Upper lobe of left lung (tissue), 6 donors: ENCODE measurements at regions not wholly inside any gene's neighbourhood (a gene's known extent, or its start where the extent isn't known, plus 50 kb on each side); places are given as distances from the start of the nearest gene placed in this dataset.

Experiments used
- ATAC-seq, 2 donors: fragments of 200-7000 bp; cut with Tn5 transposase; one replicate each; pipeline ENCODE4 v1.9.1; 2022; ENCODE audit warnings: mild to moderate bottlenecking in 2 of 2, moderate library complexity in 2 of 2; ENCODE audit not compliant: low FRiP score in 2 of 2
- DNase-seq, 2 donors: peaks; one replicate each; pipeline ENCODE4 v3.0.0-alpha.2; 2019 to 2020
- H3K27ac ChIP-seq, 4 donors: fragments of 200-600 bp; sonication (generic); one replicate each; pipeline ENCODE4 v1.5.1; 2016 to 2019
- H3K27me3 ChIP-seq, 4 donors: fragments of 200-600 bp; sonication (generic); one replicate each; pipeline ENCODE4 v1.5.1; 2017 to 2019
- H3K36me3 ChIP-seq, 4 donors: fragments of 200-600 bp; sonication (generic); one replicate each; pipeline ENCODE4 v1.5.1; 2016 to 2019
- H3K4me1 ChIP-seq, 4 donors: fragments of 200-600 bp; sonication (generic); one replicate each; pipeline ENCODE4 v1.5.1; 2018 to 2019
- H3K4me3 ChIP-seq, 4 donors: fragments of 200-600 bp; sonication (generic); one replicate each; pipeline ENCODE4 v1.5.1; 2017 to 2019; ENCODE audit warnings: mild to moderate bottlenecking in 2 of 4, moderate library complexity in 1 of 4
- H3K9me3 ChIP-seq, 4 donors: fragments of 200-600 bp; sonication (generic); one replicate each; pipeline ENCODE4 v1.5.1; 2018 to 2019
- CTCF ChIP-seq, 6 experiments: fragments of 450-650 bp in 4 of 6; fragments of 200-600 bp in 2 of 6; sonication (generic) in 2 of 6; IDR thresholded peaks; one replicate each; pipeline ENCODE4 v1.5.1; 2016 to 2019; ENCODE audit warnings: antibody characterized with exemption in 6 of 6
- EP300 ChIP-seq, 4 donors: sonication (generic); formaldehyde crosslinking; IDR thresholded peaks; one replicate each; pipeline ENCODE4 v1.5.1; 2017; ENCODE audit warnings: antibody characterized with exemption in 4 of 4, control low read depth in 2 of 4
- POLR2A ChIP-seq, 4 donors: fragments of 450-650 bp; IDR thresholded peaks; one replicate each; pipeline ENCODE4 v1.5.1; 2016 to 2017; ENCODE audit warnings: antibody characterized with exemption in 4 of 4, mild to moderate bottlenecking in 2 of 4
- POLR2AphosphoS5 ChIP-seq, 2 donors: sonication (generic); formaldehyde crosslinking; IDR thresholded peaks; one replicate each; pipeline ENCODE4 v1.5.1; 2017; ENCODE audit warnings: antibody characterized with exemption in 2 of 2
- WGBS, 2 donors: methylation state at CpG; one replicate each; pipeline ENCODE4 v1.1.5; 2017 to 2018; 5-methylcytosine and 5-hydroxymethylcytosine counted together
- donor health status: DM: no; HTN: no; CAD: no; lungs with moderate emphysema.
- donor health status: DM: no; HTN: yes; CAD: no; lungs with severe emphysema.

GRCh38 chr2:4715065-4715464 is 977.1 kb upstream of the SOX11 start:
- Histone ChIP-seq H3K9me3 (no peaks in the 10 kb centered on the region), H3K36me3 (no peaks in the 10 kb centered on the region), H3K27ac (no peak overlapping the region), H3K4me3 (no peak overlapping the region), H3K4me1 (no peaks in the 10 kb centered on the region), H3K27me3 (no peaks in the 10 kb centered on the region)
- TF ChIP-seq EP300 (IDR thresholded peaks at IDR 0.05) = no peak
- TF ChIP-seq POLR2A (IDR thresholded peaks at IDR 0.05) = no peak
- no peak for TF ChIP-seq POLR2AphosphoS5 (IDR thresholded peaks at IDR 0.05)
- no peak for TF ChIP-seq CTCF (IDR thresholded peaks at IDR 0.05)
- DNase-seq = no peak
- 38 to 63% methylated on average over 2 of the region's 2 CpGs for WGBS, 2 donors
- ATAC-seq = no peak

GRCh38 chr2:4718777-4719176 is 973.4 kb upstream of the SOX11 start:
- Histone ChIP-seq H3K27me3 (no peaks in the 10 kb centered on the region), H3K4me3 (no peak overlapping the region), H3K36me3 (no peaks in the 10 kb centered on the region), H3K27ac (no peak overlapping the region), H3K9me3 (no peaks in the 10 kb centered on the region), H3K4me1 (no peaks in the 10 kb centered on the region)
- no peak for TF ChIP-seq CTCF (IDR thresholded peaks at IDR 0.05)
- 90 to 95% methylated on average over 4 of the region's 4 CpGs for WGBS, 2 donors
- ATAC-seq = no peak
- no peak for DNase-seq

- DNase-seq (no peak), ATAC-seq (no peak)
- 72 to 73% methylated on average over 4 of the region's 4 CpGs for WGBS, 2 donors
- Histone ChIP-seq H3K27me3 (no peaks in the 10 kb centered on the region), H3K36me3 (no peaks in the 10 kb centered on the region), H3K4me3 (no peak overlapping the region), H3K27ac (no peak overlapping the region), H3K9me3 (no peaks in the 10 kb centered on the region), H3K4me1 (no peaks in the 10 kb centered on the region)
- TF ChIP-seq POLR2A (IDR thresholded peaks at IDR 0.05) (no peak), POLR2AphosphoS5 (IDR thresholded peaks at IDR 0.05) (no peak), EP300 (IDR thresholded peaks at IDR 0.05) (no peak), CTCF (IDR thresholded peaks at IDR 0.05) (no peak)
These were observed 966.6 kb upstream of the SOX11 start for GRCh38 chr2:4725618-4726017.

- Histone ChIP-seq H3K27me3 (no peaks in the 10 kb centered on the region), H3K9me3 (no peaks in the 10 kb centered on the region), H3K27ac (no peak overlapping the region), H3K4me3 (no peak overlapping the region), H3K4me1 (no peaks in the 10 kb centered on the region), H3K36me3 (no peaks in the 10 kb centered on the region)
- TF ChIP-seq EP300 (IDR thresholded peaks at IDR 0.05) (no peak), CTCF (IDR thresholded peaks at IDR 0.05) (no peak), POLR2A (IDR thresholded peaks at IDR 0.05) (no peak), POLR2AphosphoS5 (IDR thresholded peaks at IDR 0.05) (no peak)
- WGBS, 2 donors = 94 to 95% methylated on average over 2 of the region's 2 CpGs
- no peak for ATAC-seq
- no peak for DNase-seq
These were observed 959.6 kb upstream of the SOX11 start for GRCh38 chr2:4732560-4732959.

GRCh38 chr2:4745056-4745991 is 946.9 kb upstream of the SOX11 start:
- DNase-seq = no peak
- peak in 1 of 2 donors; percentile 51 for ATAC-seq
- TF ChIP-seq POLR2A (IDR thresholded peaks at IDR 0.05) (no peak), CTCF (IDR thresholded peaks at IDR 0.05) (no peak), POLR2AphosphoS5 (IDR thresholded peaks at IDR 0.05) (no peak), EP300 (IDR thresholded peaks at IDR 0.05) (no peak)

More at GRCh38 chr2:4745056-4745991, 946.9 kb upstream of the SOX11 start:
- H3K9me3 ChIP-seq = no peaks in the 10 kb centered on the region
- no peaks in the 10 kb centered on the region for H3K36me3 ChIP-seq
- no peak overlapping the region for H3K27ac ChIP-seq
- H3K4me3 ChIP-seq = no peak overlapping the region
- WGBS, 2 donors = 64 to 65% methylated on average over 11 to 12 of the region's 12 CpGs
- H3K27me3 ChIP-seq = no peaks in the 10 kb centered on the region
- H3K4me1 ChIP-seq = no peaks in the 10 kb centered on the region
